ENCODE measurements at regions not wholly inside any gene's neighbourhood (a gene's known extent, or its start where the extent isn't known, plus 50 kb on each side); places are given as distances from the start of the nearest gene placed in this dataset.
"Not testable (repeated sequence)": the region's sequence is repeated elsewhere in the genome, so short reads cannot be mapped to it uniquely, and the experiment has no call there.

GRCh38 chr3:64796607-64797399 lies 109.0 kb upstream of the ADAMTS9 start:
- DNase-seq = no peak

GRCh38 chr3:64792445-64792844 lies 104.6 kb upstream of the ADAMTS9 start:
- DNase-seq = no peak

GRCh38 chr3:64789111-64789510 lies 101.3 kb upstream of the ADAMTS9 start:
- DNase-seq = no peak

- no peak for DNase-seq
Measured at GRCh38 chr3:64783200-64783599, 95.4 kb upstream of the ADAMTS9 start.

- DNase-seq = not testable (repeated sequence)
Measured at GRCh38 chr3:64780923-64781322, 93.1 kb upstream of the ADAMTS9 start.

- no peak for DNase-seq
Measured at GRCh38 chr3:64773137-64773536, 85.3 kb upstream of the ADAMTS9 start.

- DNase-seq = no peak
Measured at GRCh38 chr3:64766440-64766839, 78.6 kb upstream of the ADAMTS9 start.

GRCh38 chr3:64765947-64766346 lies 78.1 kb upstream of the ADAMTS9 start:
- no peak for DNase-seq

GRCh38 chr3:64764386-64764929 lies 76.7 kb upstream of the ADAMTS9 start:
- no peak for DNase-seq

GRCh38 chr3:64763980-64764379 lies 76.2 kb upstream of the ADAMTS9 start:
- no peak for DNase-seq

- no peak for DNase-seq
Measured at GRCh38 chr3:64761729-64762128, 73.9 kb upstream of the ADAMTS9 start.

- no peak for DNase-seq
Measured at GRCh38 chr3:64760258-64760657, 72.5 kb upstream of the ADAMTS9 start.

- DNase-seq = no peak
Measured at GRCh38 chr3:64759811-64760210, 72.0 kb upstream of the ADAMTS9 start.

- no peak for DNase-seq
Measured at GRCh38 chr3:64756398-64756986, 68.7 kb upstream of the ADAMTS9 start.

GRCh38 chr3:64748244-64748904 lies 60.6 kb upstream of the ADAMTS9 start:
- DNase-seq = no peak

- DNase-seq = no peak
Measured at GRCh38 chr3:64747679-64748078, 59.9 kb upstream of the ADAMTS9 start.

- DNase-seq = no peak
Measured at GRCh38 chr3:64743887-64744243, 56.1 kb upstream of the ADAMTS9 start.

- DNase-seq = peak; percentile 4
Measured at GRCh38 chr3:64743156-64743886, 55.5 kb upstream of the ADAMTS9 start.

GRCh38 chr3:64741341-64741740 lies 53.5 kb upstream of the ADAMTS9 start:
- peak; percentile 49 for DNase-seq

GRCh38 chr3:64739971-64740631 lies 52.3 kb upstream of the ADAMTS9 start:
- peak; percentile 22 for DNase-seq

All from fibroblast of skin of abdomen (primary cell).